H9 (cell line): ENCODE measurements at regions not wholly inside any gene's neighbourhood (a gene's known extent, or its start where the extent isn't known, plus 50 kb on each side); places are given as distances from the start of the nearest gene placed in this dataset.

ENCODE experiments used
- DNase-seq: peaks from one replicate; pipeline ENCODE4 v3.0.0-alpha.2; 2017
- H2AFZ ChIP-seq: one replicate; pipeline ENCODE4 v1.6.1; 2013; ENCODE audit warnings: mild to moderate bottlenecking, low read length, control low read depth, moderate library complexity
- H2AK5ac ChIP-seq: 2 replicates; pipeline ENCODE4 v1.6.1; 2013; ENCODE audit warnings: low read length, control low read depth, mixed read lengths; ENCODE audit not compliant: insufficient read length
- H2BK120ac ChIP-seq: one replicate; pipeline ENCODE4 v1.6.1; 2013; ENCODE audit warnings: low read depth, mild to moderate bottlenecking, low read length, control low read depth, inconsistent platforms; ENCODE audit not compliant: poor library complexity, severe bottlenecking
- H2BK12ac ChIP-seq: 2 replicates; pipeline ENCODE4 v1.6.1; 2013; ENCODE audit warnings: low read length, control low read depth, mixed read lengths, low read depth; ENCODE audit not compliant: insufficient read length
- H2BK15ac ChIP-seq: 2 replicates; pipeline ENCODE4 v1.6.1; 2013; ENCODE audit warnings: low read depth, low read length, control low read depth
- H2BK20ac ChIP-seq: one replicate; pipeline ENCODE4 v1.6.1; 2013; ENCODE audit warnings: low read depth, mild to moderate bottlenecking, low read length, control low read depth, inconsistent platforms; ENCODE audit not compliant: poor library complexity, severe bottlenecking
- H2BK5ac ChIP-seq: 2 replicates; pipeline ENCODE4 v1.6.1; 2013; ENCODE audit warnings: low read length, control low read depth, mixed read lengths; ENCODE audit not compliant: insufficient read length
- H3K14ac ChIP-seq: 2 replicates; pipeline ENCODE4 v1.6.1; 2013; ENCODE audit warnings: low read length, control low read depth; ENCODE audit not compliant: insufficient read depth
- H3K18ac ChIP-seq: 2 replicates; pipeline ENCODE4 v1.6.1; 2013; ENCODE audit warnings: low read depth, mild to moderate bottlenecking, mixed read lengths, low read length, control low read depth; ENCODE audit not compliant: insufficient read length
- H3K23ac ChIP-seq: 2 replicates; pipeline ENCODE4 v1.6.1; 2013; ENCODE audit warnings: low read length, control low read depth, mixed read lengths, low read depth; ENCODE audit not compliant: insufficient read length
- H3K23me2 ChIP-seq: 2 replicates; pipeline ENCODE4 v1.6.1; 2013; ENCODE audit warnings: low read depth, mild to moderate bottlenecking, mixed read lengths, low read length, control low read depth; ENCODE audit not compliant: insufficient read length, poor library complexity, severe bottlenecking
- H3K27ac ChIP-seq: 2 replicates; pipeline ENCODE4 v1.5.1; 2013; ENCODE audit warnings: low read length, control low read depth, mixed read lengths, low read depth; ENCODE audit not compliant: insufficient read length
- H3K27me3 ChIP-seq: 2 replicates; pipeline ENCODE4 v1.6.1; 2013; ENCODE audit warnings: low read length, control low read depth, inconsistent platforms; ENCODE audit not compliant: insufficient read depth
- H3K4ac ChIP-seq: 2 replicates; pipeline ENCODE4 v1.6.1; 2013; ENCODE audit warnings: low read depth, mild to moderate bottlenecking, control low read depth, inconsistent platforms, low read length, moderate library complexity
- H3K4me1 ChIP-seq: 2 replicates; pipeline ENCODE4 v1.6.1; 2013; ENCODE audit warnings: low read length, control low read depth, inconsistent platforms; ENCODE audit not compliant: insufficient read depth
- H3K4me2 ChIP-seq: 2 replicates; pipeline ENCODE4 v1.6.1; 2013; ENCODE audit warnings: low read length, control low read depth, mixed read lengths; ENCODE audit not compliant: insufficient read length, insufficient read depth
- H3K56ac ChIP-seq: 2 replicates; pipeline ENCODE4 v1.6.1; 2013; ENCODE audit warnings: low read depth, mild to moderate bottlenecking, mixed read lengths, low read length, control low read depth; ENCODE audit not compliant: insufficient read length
- H3K79me1 ChIP-seq: 2 replicates; pipeline ENCODE4 v1.6.1; 2013; ENCODE audit warnings: low read depth, mild to moderate bottlenecking, moderate library complexity, low read length, control low read depth, inconsistent platforms; ENCODE audit not compliant: insufficient read depth, poor library complexity, severe bottlenecking
- H3K79me2 ChIP-seq: 2 replicates; pipeline ENCODE4 v1.6.1; 2013; ENCODE audit warnings: low read length, control low read depth, inconsistent platforms; ENCODE audit not compliant: insufficient read depth
- H3K9ac ChIP-seq: 2 replicates; pipeline ENCODE4 v1.6.1; 2013; ENCODE audit warnings: low read length, control low read depth, mixed read lengths; ENCODE audit not compliant: insufficient read length; ENCODE audit errors: extremely low read depth
- H3K9me3 ChIP-seq: one replicate; pipeline ENCODE4 v1.6.1; 2013; ENCODE audit warnings: low read depth, low read length, inconsistent platforms; ENCODE audit not compliant: control insufficient read depth
- H3T11ph ChIP-seq: one replicate; pipeline ENCODE4 v1.6.1; 2013; ENCODE audit warnings: mild to moderate bottlenecking, low read length, control low read depth, inconsistent platforms
- H4K20me1 ChIP-seq: one replicate; pipeline ENCODE4 v1.6.1; 2013; ENCODE audit not compliant: control insufficient read depth, insufficient read length, insufficient read depth
- H4K5ac ChIP-seq: 2 replicates; pipeline ENCODE4 v1.6.1; 2013; ENCODE audit warnings: low read depth, mild to moderate bottlenecking, mixed read lengths, low read length, control low read depth; ENCODE audit not compliant: insufficient read length
- H4K8ac ChIP-seq: replicated peaks from 2 replicates; pipeline ENCODE4 v1.6.1; 2013; ENCODE audit warnings: low read length, control low read depth, mixed read lengths, low read depth; ENCODE audit not compliant: insufficient read length
- H4K91ac ChIP-seq: 2 replicates; pipeline ENCODE4 v1.6.1; 2013; ENCODE audit warnings: low read depth, mild to moderate bottlenecking, moderate library complexity, mixed read lengths, low read length, control low read depth; ENCODE audit not compliant: insufficient read length
- H3K27ac Mint-ChIP-seq, 3 experiments: 2 replicates in 2 of 3; 3 replicates in 1 of 3; pipeline ENCODE4 v1.8.0; 2020 to 2021; ENCODE audit warnings: mixed read lengths in 3 of 3, mild to moderate bottlenecking in 1 of 3, moderate library complexity in 1 of 3
- H3K27me3 Mint-ChIP-seq: 2 replicates; pipeline ENCODE4 v1.8.0; 2021; ENCODE audit warnings: low read depth, mild to moderate bottlenecking, moderate library complexity, mixed read lengths
- H3K36me3 Mint-ChIP-seq, 3 experiments: 2 replicates in 2 of 3; 3 replicates in 1 of 3; pipeline ENCODE4 v1.8.0; 2020 to 2021; ENCODE audit warnings: low read depth in 3 of 3, mixed read lengths in 3 of 3; ENCODE audit not compliant: insufficient read depth in 1 of 3
- H3K4me1 Mint-ChIP-seq, 2 experiments: 2 replicates each; pipeline ENCODE4 v1.8.0; 2020; ENCODE audit warnings: mixed read lengths in 2 of 2
- H3K4me3 Mint-ChIP-seq, 2 experiments: 2 replicates in 1 of 2; 3 replicates in 1 of 2; pipeline ENCODE4 v1.8.0; 2020 to 2021; ENCODE audit warnings: mild to moderate bottlenecking in 2 of 2, mixed read lengths in 2 of 2, moderate library complexity in 1 of 2
- H3K9me3 Mint-ChIP-seq, 2 experiments: 2 replicates in 1 of 2; 3 replicates in 1 of 2; pipeline ENCODE4 v1.8.0; 2020; ENCODE audit warnings: mild to moderate bottlenecking in 2 of 2, mixed read lengths in 2 of 2, moderate library complexity in 1 of 2
- CTCF ChIP-seq: fragments of 200-600 bp; sonication (generic); conservative IDR thresholded peaks from 3 replicates; pipeline ENCODE4 v1.8.0; 2021; ENCODE audit warnings: antibody characterized with exemption, mild to moderate bottlenecking

- H3T11ph ChIP-seq: no peak overlapping the region
- no peaks in the 10 kb centered on the region for H3K79me1 ChIP-seq
- H3K27ac ChIP-seq: no peak overlapping the region
- no peak overlapping the region for H3K14ac ChIP-seq
- H3K27ac Mint-ChIP-seq: no peak overlapping the region
- no peak overlapping the region for H3K4me2 ChIP-seq
- H2BK5ac ChIP-seq: no peak overlapping the region
- H3K4me3 Mint-ChIP-seq: no peak overlapping the region
- H3K9me3 ChIP-seq: no peaks in the 10 kb centered on the region
- no peaks in the 10 kb centered on the region for H3K4me1 ChIP-seq
- no peaks in the 10 kb centered on the region for H3K36me3 Mint-ChIP-seq
- no peak for DNase-seq
- TF ChIP-seq CTCF: no peak
- no peaks in the 10 kb centered on the region for H3K23me2 ChIP-seq
- H4K5ac ChIP-seq: no peak overlapping the region
- H3K9ac ChIP-seq: no peak overlapping the region
- H4K8ac ChIP-seq: no peak overlapping the region
- H3K23ac ChIP-seq: no peak overlapping the region
- no peaks in the 10 kb centered on the region for H3K79me2 ChIP-seq
- no peak overlapping the region for H3K18ac ChIP-seq
- no peak overlapping the region for H2BK12ac ChIP-seq
- no peak overlapping the region for H3K4ac ChIP-seq
- no peak overlapping the region for H2AK5ac ChIP-seq
- H4K91ac ChIP-seq: no peak overlapping the region
- H4K20me1 ChIP-seq: no peaks in the 10 kb centered on the region
- no peak overlapping the region for H2BK20ac ChIP-seq
- H2BK120ac ChIP-seq: no peak overlapping the region
- no peaks in the 10 kb centered on the region for H3K9me3 Mint-ChIP-seq
- no peaks in the 10 kb centered on the region; the same call in 1 of the 2 replicates for H3K27me3 Mint-ChIP-seq
- no peak overlapping the region for H3K56ac ChIP-seq
- H3K27me3 ChIP-seq: no peaks in the 10 kb centered on the region
- H3K4me1 Mint-ChIP-seq: peaks cover 4 to 8% of the 10 kb centered on the region in 2 experiments
- H2BK15ac ChIP-seq: no peak overlapping the region
- H2AFZ ChIP-seq: no peak overlapping the region
These were observed 55.0 kb upstream of the EGLN3 start for GRCh38 chr14:34005901-34006300.
